ENCODE measurements at regions not wholly inside any gene's neighbourhood (a gene's known extent, or its start where the extent isn't known, plus 50 kb on each side); places are given as distances from the start of the nearest gene placed in this dataset.
"Not testable (repeated sequence)": the region's sequence is repeated elsewhere in the genome, so short reads cannot be mapped to it uniquely, and the experiment has no call there.

GRCh38 chr4:131352371-131352770, 1796.7 kb upstream of the PCDH10 start:
- TF ChIP-seq EZH2 (IDR thresholded peaks at IDR 0.05; ENCODE audit: borderline replicate concordance, insufficient read depth, low read depth, low read length, poor library complexity, severe bottlenecking); CTCF (IDR thresholded peaks at IDR 0.05): not testable (repeated sequence)

All from B cell (primary cell).